Gastroesophageal sphincter (tissue), 4 donors: ENCODE measurements at regions not wholly inside any gene's neighbourhood (a gene's known extent, or its start where the extent isn't known, plus 50 kb on each side); places are given as distances from the start of the nearest gene placed in this dataset.

Experiments used
- ATAC-seq: fragments of 150-250 bp; one replicate; pipeline ENCODE4 v1.9.1; 2016; ENCODE audit warnings: mild to moderate bottlenecking, moderate library complexity
- H3K27ac ChIP-seq, 4 donors: fragments of 200-600 bp; sonication (generic) in 3 of 4; 1 replicate in 3 of 4; 2 replicates in 1 of 4; pipeline ENCODE4 v1.5.1; 2016 to 2019
- H3K27me3 ChIP-seq: fragments of 200-600 bp; sonication (generic); one replicate; pipeline ENCODE4 v1.5.1; 2019
- H3K36me3 ChIP-seq, 2 donors: fragments of 200-600 bp; sonication (generic); one replicate each; pipeline ENCODE4 v1.5.1; 2019; ENCODE audit warnings: control low read depth in 1 of 2
- H3K4me1 ChIP-seq, 3 donors: fragments of 200-600 bp; sonication (generic); 1 replicate in 2 of 3; 2 replicates in 1 of 3; pipeline ENCODE4 v1.5.1; 2016 to 2019; ENCODE audit warnings: control low read depth in 2 of 3
- H3K4me3 ChIP-seq, 2 donors: fragments of 200-600 bp; sonication (generic); one replicate each; pipeline ENCODE4 v1.5.1; 2019; ENCODE audit warnings: mild to moderate bottlenecking in 1 of 2, moderate library complexity in 1 of 2
- H3K9me3 ChIP-seq, 3 donors: fragments of 200-600 bp; sonication (generic); one replicate each; pipeline ENCODE4 v1.5.1; 2017 to 2019; ENCODE audit warnings: control low read depth in 2 of 3
- CTCF ChIP-seq, 4 experiments: fragments of 200-600 bp in 2 of 4; fragments of 450-650 bp in 2 of 4; sonication (generic) in 1 of 4; IDR thresholded peaks; one replicate each; pipeline ENCODE4 v1.5.1; 2017 to 2019; ENCODE audit warnings: antibody characterized with exemption in 4 of 4, mild to moderate bottlenecking in 2 of 4, moderate library complexity in 2 of 4
- EP300 ChIP-seq: sonication (generic); formaldehyde crosslinking; IDR thresholded peaks from one replicate; pipeline ENCODE4 v1.6.1; 2017; ENCODE audit warnings: antibody characterized with exemption, mild to moderate bottlenecking
- POLR2A ChIP-seq, 2 donors: fragments of 450-650 bp; IDR thresholded peaks; one replicate each; pipeline ENCODE4 v1.6.1; 2017; ENCODE audit warnings: antibody characterized with exemption in 2 of 2, mild to moderate bottlenecking in 2 of 2, moderate library complexity in 1 of 2
- POLR2AphosphoS5 ChIP-seq: sonication (generic); formaldehyde crosslinking; IDR thresholded peaks from one replicate; pipeline ENCODE4 v1.6.1; 2017; ENCODE audit warnings: antibody characterized with exemption
- WGBS, 2 donors: methylation state at CpG; one replicate each; pipeline ENCODE4 v1.1.5; 2018; ENCODE audit warnings: low coverage in 1 of 2; 5-methylcytosine and 5-hydroxymethylcytosine counted together

GRCh38 chr5:77909237-77909636 lies 133.1 kb upstream of the TBCA start:
- WGBS, 2 donors = 92 to 100% methylated on average over 1 to 2 of the region's 2 CpGs
- Histone ChIP-seq H3K4me1 (no peaks in the 10 kb centered on the region), H3K4me3 (no peak overlapping the region), H3K27ac (no peak overlapping the region), H3K27me3 (peaks cover 17% of the 10 kb centered on the region), H3K9me3 (peaks cover 0 to 7% (median 0%) of the 10 kb centered on the region in 3 donors), H3K36me3 (no peaks in the 10 kb centered on the region)
- TF ChIP-seq POLR2AphosphoS5 (no peak), POLR2A (IDR thresholded peaks at IDR 0.05) (no peak), EP300 (no peak), CTCF (IDR thresholded peaks at IDR 0.05) (no peak)
- no peak for ATAC-seq

- ATAC-seq = no peak
- TF ChIP-seq CTCF (IDR thresholded peaks at IDR 0.05) = no peak
- TF ChIP-seq EP300 = no peak
- no peak for TF ChIP-seq POLR2A (IDR thresholded peaks at IDR 0.05)
- TF ChIP-seq POLR2AphosphoS5 = no peak
- no peak overlapping the region for H3K27ac ChIP-seq
- peaks cover 17% of the 10 kb centered on the region for H3K27me3 ChIP-seq
- peaks cover 0 to 5% (median 0%) of the 10 kb centered on the region in 3 donors for H3K9me3 ChIP-seq
- no peak overlapping the region for H3K4me3 ChIP-seq
- H3K4me1 ChIP-seq = no peaks in the 10 kb centered on the region
- H3K36me3 ChIP-seq = no peaks in the 10 kb centered on the region
- 65 to 79% methylated on average over 2 to 3 of the region's 3 CpGs for WGBS, 2 donors
Observed at GRCh38 chr5:77908787-77909186, 132.6 kb upstream of the TBCA start.

GRCh38 chr5:77907786-77908185 lies 131.6 kb upstream of the TBCA start:
- Histone ChIP-seq H3K4me3 (no peak overlapping the region), H3K27me3 (peaks cover 8% of the 10 kb centered on the region), H3K27ac (no peak overlapping the region), H3K36me3 (no peaks in the 10 kb centered on the region), H3K9me3 (no peaks in the 10 kb centered on the region), H3K4me1 (no peaks in the 10 kb centered on the region)
- TF ChIP-seq POLR2AphosphoS5 (no peak), EP300 (no peak), CTCF (IDR thresholded peaks at IDR 0.05) (no peak), POLR2A (IDR thresholded peaks at IDR 0.05) (no peak)
- WGBS, 2 donors = 93 to 100% methylated on average over 1 to 2 of the region's 2 CpGs
- no peak for ATAC-seq

- Histone ChIP-seq H3K27ac (no peak overlapping the region), H3K4me1 (no peaks in the 10 kb centered on the region), H3K27me3 (no peaks in the 10 kb centered on the region), H3K4me3 (no peak overlapping the region), H3K36me3 (no peaks in the 10 kb centered on the region), H3K9me3 (no peaks in the 10 kb centered on the region)
- TF ChIP-seq EP300 (no peak), POLR2A (IDR thresholded peaks at IDR 0.05) (no peak), POLR2AphosphoS5 (no peak), CTCF (IDR thresholded peaks at IDR 0.05) (no peak)
- 95 to 100% methylated on average over 1 to 4 of the region's 8 CpGs for WGBS, 2 donors
- ATAC-seq = no peak
Observed at GRCh38 chr5:77906806-77907205, 130.7 kb upstream of the TBCA start.

- Histone ChIP-seq H3K27ac (no peak overlapping the region), H3K4me3 (no peak overlapping the region), H3K27me3 (no peaks in the 10 kb centered on the region), H3K36me3 (no peaks in the 10 kb centered on the region), H3K9me3 (no peaks in the 10 kb centered on the region), H3K4me1 (no peaks in the 10 kb centered on the region)
- WGBS, 2 donors = 62 to 76% methylated on average over 2 to 3 of the region's 3 CpGs
- ATAC-seq = no peak
- no peak for TF ChIP-seq CTCF (IDR thresholded peaks at IDR 0.05)
Observed at GRCh38 chr5:77904362-77904761, 128.2 kb upstream of the TBCA start.
